ENCODE measurements at regions not wholly inside any gene's neighbourhood (a gene's known extent, or its start where the extent isn't known, plus 50 kb on each side); places are given as distances from the start of the nearest gene placed in this dataset.
A peak's percentile ranks its signal among the peaks of the same experiment; 100 is the strongest.

DNA sequence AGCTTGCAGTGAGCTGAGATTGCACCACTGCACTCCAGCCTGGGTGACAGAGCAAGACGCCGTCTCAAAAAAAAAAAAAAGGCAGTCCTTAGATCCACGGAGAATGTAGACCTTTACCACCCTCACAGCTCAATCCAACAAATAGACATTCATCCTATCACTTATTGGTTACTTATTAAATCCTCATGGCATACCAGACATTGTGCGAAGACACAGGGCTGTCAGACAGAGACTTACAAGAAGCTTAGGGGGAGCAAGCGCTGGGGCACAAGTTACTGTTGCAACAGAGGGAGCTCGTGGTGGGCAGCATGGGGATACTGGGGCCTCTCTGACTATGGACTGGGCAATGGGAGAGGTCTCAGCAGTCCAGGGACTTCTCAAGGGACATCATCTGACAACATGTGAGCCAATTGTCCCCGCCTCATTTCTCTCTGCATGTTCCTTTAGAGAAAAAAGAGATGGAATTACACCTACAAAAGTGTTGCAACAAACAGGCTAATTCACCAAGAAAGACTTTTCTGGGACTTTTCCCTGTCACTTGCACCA is 82.8 kb upstream of the TNS3 start:
- DNase-seq = no peak

GRCh38 chr7:47663851-47664250 is 81.9 kb upstream of the TNS3 start:
- H3K27me3 ChIP-seq = no peaks in the 10 kb centered on the region
- TF ChIP-seq, protein P1, sequence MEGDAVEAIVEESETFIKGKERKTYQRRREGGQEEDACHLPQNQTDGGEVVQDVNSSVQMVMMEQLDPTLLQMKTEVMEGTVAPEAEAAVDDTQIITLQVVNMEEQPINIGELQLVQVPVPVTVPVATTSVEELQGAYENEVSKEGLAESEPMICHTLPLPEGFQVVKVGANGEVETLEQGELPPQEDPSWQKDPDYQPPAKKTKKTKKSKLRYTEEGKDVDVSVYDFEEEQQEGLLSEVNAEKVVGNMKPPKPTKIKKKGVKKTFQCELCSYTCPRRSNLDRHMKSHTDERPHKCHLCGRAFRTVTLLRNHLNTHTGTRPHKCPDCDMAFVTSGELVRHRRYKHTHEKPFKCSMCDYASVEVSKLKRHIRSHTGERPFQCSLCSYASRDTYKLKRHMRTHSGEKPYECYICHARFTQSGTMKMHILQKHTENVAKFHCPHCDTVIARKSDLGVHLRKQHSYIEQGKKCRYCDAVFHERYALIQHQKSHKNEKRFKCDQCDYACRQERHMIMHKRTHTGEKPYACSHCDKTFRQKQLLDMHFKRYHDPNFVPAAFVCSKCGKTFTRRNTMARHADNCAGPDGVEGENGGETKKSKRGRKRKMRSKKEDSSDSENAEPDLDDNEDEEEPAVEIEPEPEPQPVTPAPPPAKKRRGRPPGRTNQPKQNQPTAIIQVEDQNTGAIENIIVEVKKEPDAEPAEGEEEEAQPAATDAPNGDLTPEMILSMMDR (IDR thresholded peaks at IDR 0.05; ENCODE audit: low read depth, low read length) = no peak
- no peak for DNase-seq
- peaks cover 4% of the 10 kb centered on the region for H3K4me1 ChIP-seq
- H3K9me3 ChIP-seq = no peaks in the 10 kb centered on the region
- no peaks in the 10 kb centered on the region for H3K36me3 ChIP-seq
- H3K4me3 ChIP-seq (ENCODE audit: low read depth, low read length) = no peak overlapping the region

More for the DNA sequence above, 82.8 kb upstream of the TNS3 start:
- H3K4me3 ChIP-seq (ENCODE audit: low read depth, low read length) = no peak overlapping the region
- H3K27me3 ChIP-seq = no peaks in the 10 kb centered on the region
- peaks cover 4% of the 10 kb centered on the region for H3K4me1 ChIP-seq
- H3K9me3 ChIP-seq = no peaks in the 10 kb centered on the region
- TF ChIP-seq, protein P1 (IDR thresholded peaks at IDR 0.05; ENCODE audit: low read depth, low read length) = no peak
- H3K36me3 ChIP-seq = no peaks in the 10 kb centered on the region

- DNase-seq = no peak
- TF ChIP-seq, protein P1 (IDR thresholded peaks at IDR 0.05; ENCODE audit: low read depth, low read length) = no peak
- Histone ChIP-seq H3K27me3 (no peaks in the 10 kb centered on the region), H3K9me3 (no peaks in the 10 kb centered on the region), H3K4me1 (peaks cover 4% of the 10 kb centered on the region), H3K36me3 (no peaks in the 10 kb centered on the region), H3K4me3 (ENCODE audit: low read depth, low read length) (no peak overlapping the region)
These were observed 81.3 kb upstream of the TNS3 start for GRCh38 chr7:47663213-47663612.

- H3K36me3 ChIP-seq = no peaks in the 10 kb centered on the region
- TF ChIP-seq, protein P1 (IDR thresholded peaks at IDR 0.05; ENCODE audit: low read depth, low read length) = no peak
These were observed 79.3 kb upstream of the TNS3 start for GRCh38 chr7:47661051-47661714.

DNA sequence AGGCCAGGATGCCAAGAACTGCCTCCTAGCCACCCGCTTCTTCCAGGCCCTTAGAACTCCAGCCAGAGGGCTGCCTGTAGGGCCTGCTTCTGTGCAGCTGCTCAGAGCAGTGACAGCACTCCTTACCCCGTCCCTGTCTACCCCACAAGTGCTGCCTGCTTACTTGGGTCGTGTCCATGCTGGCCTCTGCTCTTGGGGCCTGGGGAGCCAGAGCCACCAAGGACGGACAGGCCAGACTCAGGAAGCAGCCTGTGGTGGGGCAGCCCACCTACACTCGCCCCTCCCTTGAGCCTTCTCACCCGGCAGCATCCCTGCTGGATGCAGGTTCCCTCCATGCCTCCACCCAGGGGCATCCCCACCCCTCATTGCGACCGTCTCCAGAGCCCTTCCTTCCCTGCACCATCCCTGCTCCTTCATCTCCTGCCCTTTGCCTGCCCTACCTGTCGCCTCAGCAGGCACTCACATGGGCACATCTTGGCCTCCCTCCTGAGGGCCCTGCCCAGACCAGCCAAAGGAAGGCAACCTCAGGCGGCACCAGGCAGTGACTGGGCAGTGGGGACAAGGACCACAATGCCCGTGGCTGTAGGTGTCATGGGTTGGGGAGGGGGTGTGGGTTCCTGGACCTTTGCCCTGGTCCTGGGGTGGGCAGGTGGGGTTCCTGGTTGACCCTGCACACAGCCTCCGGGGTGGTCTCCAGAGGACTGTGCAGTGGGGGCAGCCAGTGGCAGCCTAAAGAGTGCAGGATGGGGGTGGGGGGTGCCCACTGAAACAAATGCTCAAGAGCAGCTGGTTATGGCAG is 78.0 kb upstream of the TNS3 start:
- peaks cover 4% of the 10 kb centered on the region for H3K4me1 ChIP-seq
- H3K9me3 ChIP-seq = no peaks in the 10 kb centered on the region
- TF ChIP-seq, protein P1 (IDR thresholded peaks at IDR 0.05; ENCODE audit: low read depth, low read length) = no peak
- H3K27me3 ChIP-seq = no peaks in the 10 kb centered on the region
- no peaks in the 10 kb centered on the region for H3K36me3 ChIP-seq
- no peak overlapping the region for H3K4me3 ChIP-seq (ENCODE audit: low read depth, low read length)
- DNase-seq = no peak

More at GRCh38 chr7:47661051-47661714, 79.3 kb upstream of the TNS3 start:
- no peaks in the 10 kb centered on the region for H3K9me3 ChIP-seq
- H3K4me1 ChIP-seq = peaks cover 4% of the 10 kb centered on the region
- peak; percentile 27 for DNase-seq
- H3K4me3 ChIP-seq (ENCODE audit: low read depth, low read length) = no peak overlapping the region
- no peaks in the 10 kb centered on the region for H3K27me3 ChIP-seq

All from BE2C (cell line).